ENCODE measurements at regions not wholly inside any gene's neighbourhood (a gene's known extent, or its start where the extent isn't known, plus 50 kb on each side); places are given as distances from the start of the nearest gene placed in this dataset.

DNA sequence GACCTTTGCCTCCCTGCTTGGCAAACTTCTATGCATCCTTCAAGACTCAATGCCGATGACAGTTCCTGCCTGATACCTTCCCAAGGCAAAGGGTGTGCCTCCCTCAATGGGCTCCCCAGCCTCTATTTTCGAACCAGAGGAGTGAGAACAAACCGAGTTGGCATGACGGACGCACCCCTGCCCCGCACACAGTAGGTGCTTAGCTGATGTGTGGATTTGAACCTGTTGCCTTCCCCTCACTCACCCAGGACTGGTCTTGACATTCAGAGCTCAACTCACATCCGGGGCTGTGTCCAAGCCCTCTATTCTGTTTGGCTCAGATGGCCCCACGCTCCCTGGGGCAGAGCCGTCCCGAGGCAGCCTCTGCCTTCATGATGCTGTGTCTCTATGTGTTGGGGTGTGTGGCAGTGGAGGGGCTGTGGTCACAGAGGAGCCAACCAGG is 52.2 kb upstream of the SLC6A11 start:
- DNase-seq (ENCODE audit: low spot score), result no peak

GRCh38 chr3:10764259-10765051 is 51.6 kb upstream of the SLC6A11 start:
- peak; percentile 72 for DNase-seq (ENCODE audit: low spot score)

GRCh38 chr3:10766049-10766705 is 49.9 kb upstream of the SLC6A11 start:
- DNase-seq (ENCODE audit: low spot score), result no peak
